Dendritic cell treated with granulocyte-macrophage colony-stimulating factor and Interleukin-4, amounts not matched to agents 40 ng/mL and 50 ng/mL, for 4 days (primary cell): ENCODE measurements at regions not wholly inside any gene's neighbourhood (a gene's known extent, or its start where the extent isn't known, plus 50 kb on each side); places are given as distances from the start of the nearest gene placed in this dataset.

Source experiments
- H3K27ac Mint-ChIP-seq: one replicate; pipeline ENCODE4 v1.8.0; 2022; ENCODE audit warnings: mild to moderate bottlenecking, mixed read lengths
- H3K27me3 Mint-ChIP-seq: one replicate; pipeline ENCODE4 v1.8.0; 2022; ENCODE audit warnings: mild to moderate bottlenecking, mixed read lengths
- H3K36me3 Mint-ChIP-seq: one replicate; pipeline ENCODE4 v1.8.0; 2022; ENCODE audit warnings: low read depth, mixed read lengths
- H3K4me1 Mint-ChIP-seq: one replicate; pipeline ENCODE4 v1.8.0; 2022; ENCODE audit warnings: low read depth, mixed read lengths
- H3K4me3 Mint-ChIP-seq: one replicate; pipeline ENCODE4 v1.8.0; 2022; ENCODE audit warnings: mild to moderate bottlenecking, moderate library complexity, mixed read lengths
- H3K9me3 Mint-ChIP-seq: one replicate; pipeline ENCODE4 v1.8.0; 2022; ENCODE audit warnings: mixed read lengths
- intact Hi-C: fragments of 100-400 bp; cut with micrococcal nuclease; formaldehyde crosslinking; loops from one replicate; pipeline ENCODE4 v1.15.0; 2022

- H3K9me3 Mint-ChIP-seq = peaks cover 11% of the 10 kb centered on the region
- intact Hi-C loops = no loop called here
- no peaks in the 10 kb centered on the region for H3K36me3 Mint-ChIP-seq
- H3K27ac Mint-ChIP-seq = no peak overlapping the region
- H3K27me3 Mint-ChIP-seq = no peaks in the 10 kb centered on the region
- H3K4me3 Mint-ChIP-seq = no peak overlapping the region
- H3K4me1 Mint-ChIP-seq = no peaks in the 10 kb centered on the region
Observed at GRCh38 chr14:97813556-97813955, 1016.4 kb downstream of the VRK1 start.

GRCh38 chr14:97820781-97821180 lies 1023.6 kb downstream of the VRK1 start:
- intact Hi-C loops = no loop called here
- H3K4me1 Mint-ChIP-seq = no peaks in the 10 kb centered on the region
- H3K9me3 Mint-ChIP-seq = peaks cover 24% of the 10 kb centered on the region
- H3K36me3 Mint-ChIP-seq = no peaks in the 10 kb centered on the region
- H3K4me3 Mint-ChIP-seq = no peak overlapping the region
- H3K27me3 Mint-ChIP-seq = no peaks in the 10 kb centered on the region
- no peak overlapping the region for H3K27ac Mint-ChIP-seq

GRCh38 chr14:97824218-97824617 lies 1027.0 kb downstream of the VRK1 start:
- H3K36me3 Mint-ChIP-seq = no peaks in the 10 kb centered on the region
- H3K27me3 Mint-ChIP-seq = no peaks in the 10 kb centered on the region
- H3K27ac Mint-ChIP-seq = no peak overlapping the region
- H3K4me1 Mint-ChIP-seq = no peaks in the 10 kb centered on the region
- H3K4me3 Mint-ChIP-seq = no peak overlapping the region
- intact Hi-C loops = no loop called here
- H3K9me3 Mint-ChIP-seq = peaks cover 24% of the 10 kb centered on the region

GRCh38 chr14:97827746-97828145 lies 1030.6 kb downstream of the VRK1 start:
- H3K27ac Mint-ChIP-seq = no peak overlapping the region
- H3K4me1 Mint-ChIP-seq = no peaks in the 10 kb centered on the region
- H3K36me3 Mint-ChIP-seq = no peaks in the 10 kb centered on the region
- no peaks in the 10 kb centered on the region for H3K27me3 Mint-ChIP-seq
- H3K9me3 Mint-ChIP-seq = peaks cover 16% of the 10 kb centered on the region
- no peak overlapping the region for H3K4me3 Mint-ChIP-seq
- intact Hi-C loops = no loop called here

- H3K4me3 Mint-ChIP-seq = no peak overlapping the region
- no peak overlapping the region for H3K27ac Mint-ChIP-seq
- H3K4me1 Mint-ChIP-seq = no peaks in the 10 kb centered on the region
- no peaks in the 10 kb centered on the region for H3K27me3 Mint-ChIP-seq
- intact Hi-C loops = no loop called here
- no peaks in the 10 kb centered on the region for H3K36me3 Mint-ChIP-seq
- no peaks in the 10 kb centered on the region for H3K9me3 Mint-ChIP-seq
Observed at GRCh38 chr14:97832776-97833175, 1035.6 kb downstream of the VRK1 start.

- no peaks in the 10 kb centered on the region for H3K36me3 Mint-ChIP-seq
- H3K4me1 Mint-ChIP-seq = no peaks in the 10 kb centered on the region
- no peak overlapping the region for H3K27ac Mint-ChIP-seq
- H3K27me3 Mint-ChIP-seq = no peaks in the 10 kb centered on the region
- no peak overlapping the region for H3K4me3 Mint-ChIP-seq
- intact Hi-C loops = no loop called here
- H3K9me3 Mint-ChIP-seq = no peaks in the 10 kb centered on the region
Observed at GRCh38 chr14:97838986-97839385, 1041.8 kb downstream of the VRK1 start.

GRCh38 chr14:97840159-97840558 lies 1043.0 kb downstream of the VRK1 start:
- no peaks in the 10 kb centered on the region for H3K27me3 Mint-ChIP-seq
- intact Hi-C loops = no loop called here
- no peaks in the 10 kb centered on the region for H3K9me3 Mint-ChIP-seq
- no peak overlapping the region for H3K27ac Mint-ChIP-seq
- no peaks in the 10 kb centered on the region for H3K36me3 Mint-ChIP-seq
- H3K4me3 Mint-ChIP-seq = no peak overlapping the region
- no peaks in the 10 kb centered on the region for H3K4me1 Mint-ChIP-seq

GRCh38 chr14:97841762-97842161 lies 1044.6 kb downstream of the VRK1 start:
- Mint-ChIP-seq H3K4me1 (no peaks in the 10 kb centered on the region), H3K9me3 (no peaks in the 10 kb centered on the region), H3K4me3 (no peak overlapping the region), H3K27me3 (no peaks in the 10 kb centered on the region), H3K36me3 (no peaks in the 10 kb centered on the region), H3K27ac (no peak overlapping the region)
- intact Hi-C loops = no loop called here

- no peaks in the 10 kb centered on the region for H3K4me1 Mint-ChIP-seq
- intact Hi-C loops = no loop called here
- H3K27me3 Mint-ChIP-seq = no peaks in the 10 kb centered on the region
- H3K36me3 Mint-ChIP-seq = no peaks in the 10 kb centered on the region
- no peak overlapping the region for H3K27ac Mint-ChIP-seq
- H3K9me3 Mint-ChIP-seq = no peaks in the 10 kb centered on the region
- H3K4me3 Mint-ChIP-seq = no peak overlapping the region
Observed at GRCh38 chr14:97843066-97843465, 1045.9 kb downstream of the VRK1 start.

- Mint-ChIP-seq H3K36me3 (no peaks in the 10 kb centered on the region), H3K27ac (no peak overlapping the region), H3K9me3 (no peaks in the 10 kb centered on the region), H3K4me1 (no peaks in the 10 kb centered on the region), H3K4me3 (no peak overlapping the region), H3K27me3 (no peaks in the 10 kb centered on the region)
- intact Hi-C loops = no loop called here
Observed at GRCh38 chr14:97844042-97844441, 1046.9 kb downstream of the VRK1 start.

GRCh38 chr14:97846156-97846555 lies 1049.0 kb downstream of the VRK1 start:
- Mint-ChIP-seq H3K4me1 (no peaks in the 10 kb centered on the region), H3K4me3 (no peak overlapping the region), H3K27me3 (no peaks in the 10 kb centered on the region), H3K9me3 (no peaks in the 10 kb centered on the region), H3K36me3 (no peaks in the 10 kb centered on the region), H3K27ac (no peak overlapping the region)
- intact Hi-C loops = no loop called here

- Mint-ChIP-seq H3K4me3 (no peak overlapping the region), H3K27ac (no peak overlapping the region), H3K27me3 (no peaks in the 10 kb centered on the region), H3K4me1 (no peaks in the 10 kb centered on the region), H3K9me3 (no peaks in the 10 kb centered on the region), H3K36me3 (no peaks in the 10 kb centered on the region)
- intact Hi-C loops = no loop called here
Observed at GRCh38 chr14:97848317-97848980, 1051.3 kb downstream of the VRK1 start.

GRCh38 chr14:97850466-97850865 lies 1053.3 kb downstream of the VRK1 start:
- H3K9me3 Mint-ChIP-seq = no peaks in the 10 kb centered on the region
- H3K36me3 Mint-ChIP-seq = no peaks in the 10 kb centered on the region
- H3K27ac Mint-ChIP-seq = no peak overlapping the region
- H3K4me3 Mint-ChIP-seq = no peak overlapping the region
- intact Hi-C loops = no loop called here
- no peaks in the 10 kb centered on the region for H3K27me3 Mint-ChIP-seq
- no peaks in the 10 kb centered on the region for H3K4me1 Mint-ChIP-seq

GRCh38 chr14:97850886-97851285 lies 1053.7 kb downstream of the VRK1 start:
- no peaks in the 10 kb centered on the region for H3K4me1 Mint-ChIP-seq
- no peak overlapping the region for H3K27ac Mint-ChIP-seq
- intact Hi-C loops = no loop called here
- H3K36me3 Mint-ChIP-seq = no peaks in the 10 kb centered on the region
- no peaks in the 10 kb centered on the region for H3K27me3 Mint-ChIP-seq
- H3K4me3 Mint-ChIP-seq = no peak overlapping the region
- H3K9me3 Mint-ChIP-seq = no peaks in the 10 kb centered on the region

- no peak overlapping the region for H3K27ac Mint-ChIP-seq
- no peak overlapping the region for H3K4me3 Mint-ChIP-seq
- no peaks in the 10 kb centered on the region for H3K27me3 Mint-ChIP-seq
- no peaks in the 10 kb centered on the region for H3K4me1 Mint-ChIP-seq
- no peaks in the 10 kb centered on the region for H3K9me3 Mint-ChIP-seq
- no peaks in the 10 kb centered on the region for H3K36me3 Mint-ChIP-seq
- intact Hi-C loops = no loop called here
Observed at GRCh38 chr14:97851428-97851995, 1054.3 kb downstream of the VRK1 start.
